Stomach smooth muscle (tissue), 2 donors: ENCODE measurements at regions not wholly inside any gene's neighbourhood (a gene's known extent, or its start where the extent isn't known, plus 50 kb on each side); places are given as distances from the start of the nearest gene placed in this dataset.
"Not testable (repeated sequence)": the region's sequence is repeated elsewhere in the genome, so short reads cannot be mapped to it uniquely, and the experiment has no call there.

Source experiments
- H3K27ac ChIP-seq: one replicate; pipeline ENCODE4 v1.7.0; 2013; ENCODE audit warnings: mild to moderate bottlenecking, low read length, inconsistent platforms
- H3K27me3 ChIP-seq, 2 donors: one replicate each; pipeline ENCODE4 v1.7.0; 2013; ENCODE audit warnings: low read length in 2 of 2; ENCODE audit not compliant: insufficient read depth in 2 of 2, control insufficient read depth in 1 of 2
- H3K36me3 ChIP-seq, 2 donors: one replicate each; pipeline ENCODE4 v1.7.0; 2013; ENCODE audit warnings: low read length in 2 of 2; ENCODE audit not compliant: control insufficient read depth in 2 of 2, insufficient read depth in 2 of 2
- H3K4me1 ChIP-seq: one replicate; pipeline ENCODE4 v1.7.0; 2013; ENCODE audit warnings: low read length; ENCODE audit not compliant: control insufficient read depth, insufficient read depth
- H3K4me3 ChIP-seq, 2 donors: one replicate each; pipeline ENCODE4 v1.7.0; 2013; ENCODE audit warnings: low read length in 2 of 2
- H3K9ac ChIP-seq, 2 donors: one replicate each; pipeline ENCODE4 v1.7.0; 2013; ENCODE audit warnings: low read length in 2 of 2, mild to moderate bottlenecking in 1 of 2
- H3K9me3 ChIP-seq, 2 donors: one replicate each; pipeline ENCODE4 v1.7.0; 2013; ENCODE audit warnings: low read length in 2 of 2; ENCODE audit not compliant: control insufficient read depth in 2 of 2
- donor health status: healthy.
- donor health status: Pancreatic carcinoma.

DNA sequence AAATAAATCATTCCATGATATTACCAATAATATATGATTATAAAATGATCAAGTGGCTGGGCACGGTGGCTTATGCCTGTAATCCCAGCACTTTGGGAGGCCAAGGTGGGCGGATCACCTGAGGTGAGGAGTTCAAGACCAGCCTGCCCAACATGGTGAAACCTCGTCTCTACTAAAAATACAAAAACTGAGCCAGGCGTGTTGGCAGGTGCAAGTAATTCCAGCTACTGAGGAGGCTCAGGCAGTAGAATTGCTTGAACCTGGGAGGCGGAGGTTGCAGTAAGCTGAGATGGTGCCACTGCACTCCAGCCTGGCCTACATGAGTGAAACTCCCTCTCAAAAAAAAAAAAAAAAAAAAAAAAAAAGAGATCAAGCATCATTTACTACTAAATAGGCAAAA, 371.1 kb upstream of the ADAMTS5 start:
- H3K4me3 ChIP-seq, H3K9ac ChIP-seq, H3K4me1 ChIP-seq, H3K9me3 ChIP-seq, H3K27ac ChIP-seq, H3K36me3 ChIP-seq, H3K27me3 ChIP-seq: not testable (repeated sequence)

DNA sequence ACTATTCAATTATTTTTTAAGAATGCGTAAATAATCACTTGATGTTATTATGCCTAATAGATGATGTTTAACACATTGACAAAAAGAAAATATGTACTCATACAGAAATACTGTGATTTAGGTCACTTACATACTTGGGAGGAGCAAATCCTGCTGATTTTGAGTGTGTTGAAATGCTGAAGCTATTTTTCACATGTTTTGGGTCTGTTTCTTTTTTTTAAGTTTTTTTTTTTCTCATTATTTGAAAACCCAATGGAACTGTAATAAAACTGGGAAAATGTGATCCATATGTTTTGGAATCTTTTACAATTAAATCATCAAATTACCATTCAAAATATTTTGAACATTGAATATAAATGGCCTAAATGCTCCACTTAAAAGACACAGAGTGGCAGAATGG, 366.2 kb upstream of the ADAMTS5 start:
- Histone ChIP-seq H3K36me3 (no peaks in the 10 kb centered on the region), H3K9me3 (peaks cover 0 to 3% of the 10 kb centered on the region in 2 donors), H3K27ac (no peak overlapping the region)

DNA sequence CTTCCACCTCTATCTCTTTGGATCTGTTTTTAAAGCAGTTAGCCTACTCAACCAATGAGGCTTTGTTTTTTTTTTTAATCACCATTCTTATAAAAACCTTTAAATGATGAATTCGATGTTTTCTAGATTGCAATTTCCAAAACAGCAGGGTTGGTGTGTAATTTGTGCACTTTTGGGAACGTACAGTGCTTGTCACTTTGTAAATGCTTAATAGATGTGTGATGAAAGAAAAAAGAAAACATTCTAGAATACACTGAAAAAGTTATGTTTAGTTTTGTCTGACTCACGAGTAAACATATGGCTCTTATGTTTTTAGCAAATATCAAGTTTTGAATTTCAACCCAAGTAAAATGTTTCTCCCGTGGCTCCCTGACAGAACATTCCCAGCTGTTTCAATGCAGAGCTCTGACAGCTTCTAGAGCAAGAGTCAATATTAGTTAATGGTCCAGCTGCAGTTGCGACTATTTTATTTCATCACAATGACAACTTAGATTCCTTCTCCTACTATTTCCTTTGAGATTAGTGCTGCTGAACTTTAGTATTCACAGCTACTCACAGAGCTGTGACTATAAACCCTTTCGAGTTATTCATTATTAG, 362.5 kb upstream of the ADAMTS5 start:
- Histone ChIP-seq H3K9ac (no peak overlapping the region), H3K9me3 (peaks cover 0 to 1% of the 10 kb centered on the region in 2 donors), H3K36me3 (no peaks in the 10 kb centered on the region), H3K4me3 (no peak overlapping the region), H3K27me3 (no peaks in the 10 kb centered on the region), H3K27ac (no peak overlapping the region), H3K4me1 (no peaks in the 10 kb centered on the region)

More for the DNA sequence above, 366.2 kb upstream of the ADAMTS5 start:
- H3K4me1 ChIP-seq, result no peaks in the 10 kb centered on the region
- H3K4me3 ChIP-seq, result no peak overlapping the region
- H3K9ac ChIP-seq, result no peak overlapping the region
- no peaks in the 10 kb centered on the region for H3K27me3 ChIP-seq

DNA sequence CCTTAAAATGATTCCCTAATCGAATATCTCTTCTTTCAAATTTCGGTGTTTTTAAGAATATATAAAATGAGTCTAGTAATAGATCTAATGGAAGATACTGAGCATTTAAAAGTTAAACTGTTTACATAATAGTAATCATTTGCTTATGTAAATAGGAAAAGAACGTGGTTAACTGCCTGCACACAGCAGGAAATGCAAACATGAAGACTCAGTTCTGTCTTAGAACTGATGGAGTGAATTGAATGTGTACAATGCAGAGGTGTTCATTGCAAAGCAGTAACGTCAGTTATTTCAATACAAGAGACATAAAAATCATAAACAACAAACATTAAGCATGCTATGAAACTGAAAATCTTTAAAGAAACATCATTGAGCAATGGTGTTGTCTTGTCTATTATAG, 359.4 kb upstream of the ADAMTS5 start:
- Histone ChIP-seq H3K36me3 (no peaks in the 10 kb centered on the region), H3K27me3 (no peaks in the 10 kb centered on the region), H3K27ac (no peak overlapping the region), H3K4me1 (no peaks in the 10 kb centered on the region), H3K4me3 (no peak overlapping the region), H3K9ac (no peak overlapping the region), H3K9me3 (no peaks in the 10 kb centered on the region)

DNA sequence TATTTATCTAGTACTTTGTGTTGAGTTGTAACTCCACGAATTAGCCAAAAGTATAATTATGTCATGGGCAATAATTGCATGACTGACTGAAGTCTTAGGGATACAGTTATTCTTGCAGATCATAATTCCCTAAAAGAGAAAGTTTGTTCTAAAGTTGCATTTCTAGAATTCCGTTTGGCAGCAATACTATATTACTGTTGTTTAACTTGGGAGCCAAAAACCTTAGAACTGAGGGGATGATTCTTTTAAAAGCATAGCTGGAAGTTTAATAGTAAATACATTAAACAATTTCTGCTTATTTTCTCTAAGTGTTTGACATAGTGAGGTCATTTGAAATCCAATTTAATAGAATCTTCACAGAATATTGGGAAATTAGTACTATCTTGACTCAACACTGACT, 356.4 kb upstream of the ADAMTS5 start:
- H3K4me3 ChIP-seq, result no peak overlapping the region
- no peaks in the 10 kb centered on the region for H3K4me1 ChIP-seq
- H3K9me3 ChIP-seq, result no peaks in the 10 kb centered on the region
- no peaks in the 10 kb centered on the region for H3K36me3 ChIP-seq
- H3K27me3 ChIP-seq, result no peaks in the 10 kb centered on the region
- H3K9ac ChIP-seq, result no peak overlapping the region
- no peak overlapping the region for H3K27ac ChIP-seq

DNA sequence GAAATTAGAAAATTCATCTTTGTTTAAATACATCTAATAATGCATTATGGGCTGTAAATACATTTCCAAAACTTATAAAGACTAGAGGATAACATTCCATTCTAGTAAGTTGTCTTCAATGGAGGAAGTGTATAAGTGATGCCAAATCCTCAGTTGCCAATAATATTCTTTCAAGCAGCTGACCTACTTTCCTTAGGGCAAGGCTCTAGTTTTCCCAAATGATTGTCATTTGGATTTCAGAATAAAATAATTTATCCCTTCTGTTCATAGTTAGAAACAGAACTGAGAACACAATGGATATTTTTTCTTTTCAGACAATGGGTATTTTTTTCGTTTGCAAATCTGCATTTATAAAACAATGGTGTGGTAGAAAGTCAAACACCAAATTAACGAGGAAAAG, 354.9 kb upstream of the ADAMTS5 start:
- H3K27ac ChIP-seq, result no peak overlapping the region

DNA sequence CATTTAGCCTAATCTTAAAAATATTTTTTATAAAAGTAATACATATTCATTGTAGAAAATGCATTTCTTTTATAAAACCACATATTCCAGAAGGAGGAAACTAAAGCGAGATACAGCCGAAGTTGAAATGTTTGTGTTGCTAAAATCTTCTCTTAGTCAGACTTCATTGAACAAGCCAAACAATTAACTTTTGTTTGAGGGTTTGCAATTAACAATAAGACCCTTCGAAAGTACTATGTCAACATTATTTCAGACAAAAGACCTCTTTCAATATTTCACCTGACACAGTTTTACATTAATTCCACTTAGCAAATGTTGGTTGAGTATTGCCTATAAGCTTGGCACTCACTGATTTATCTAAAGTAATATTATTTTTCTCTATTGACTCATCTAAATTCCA, 354.0 kb upstream of the ADAMTS5 start:
- no peaks in the 10 kb centered on the region for H3K27me3 ChIP-seq
- no peaks in the 10 kb centered on the region for H3K9me3 ChIP-seq
- no peaks in the 10 kb centered on the region for H3K36me3 ChIP-seq
- H3K9ac ChIP-seq, result no peak overlapping the region
- no peak overlapping the region for H3K4me3 ChIP-seq
- no peak overlapping the region for H3K27ac ChIP-seq
- H3K4me1 ChIP-seq, result no peaks in the 10 kb centered on the region

More for the DNA sequence above, 354.9 kb upstream of the ADAMTS5 start:
- Histone ChIP-seq H3K36me3 (no peaks in the 10 kb centered on the region), H3K4me3 (no peak overlapping the region), H3K9me3 (no peaks in the 10 kb centered on the region), H3K9ac (no peak overlapping the region), H3K27me3 (no peaks in the 10 kb centered on the region), H3K4me1 (no peaks in the 10 kb centered on the region)

DNA sequence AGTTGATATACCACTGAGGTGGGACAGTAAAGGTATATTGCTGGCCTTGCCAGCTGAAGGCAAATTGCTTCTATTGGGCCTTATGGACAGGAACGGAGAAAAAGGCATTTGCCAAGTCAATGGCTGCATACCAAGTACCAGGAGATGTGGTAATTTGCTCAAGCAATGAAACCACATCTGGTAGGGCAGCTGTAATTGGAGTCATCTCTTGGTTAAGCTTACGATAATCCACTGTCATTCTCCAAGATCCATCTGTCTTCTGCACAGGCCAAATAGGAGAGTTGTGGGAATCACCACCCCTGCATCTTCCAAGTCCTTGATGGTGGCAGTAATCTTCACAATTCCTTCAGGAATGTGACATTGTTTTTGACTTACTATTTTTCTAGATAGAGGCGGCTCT, 350.7 kb upstream of the ADAMTS5 start:
- H3K9me3 ChIP-seq, H3K4me1 ChIP-seq, H3K27ac ChIP-seq, H3K4me3 ChIP-seq, H3K9ac ChIP-seq, H3K27me3 ChIP-seq, H3K36me3 ChIP-seq: not testable (repeated sequence)

DNA sequence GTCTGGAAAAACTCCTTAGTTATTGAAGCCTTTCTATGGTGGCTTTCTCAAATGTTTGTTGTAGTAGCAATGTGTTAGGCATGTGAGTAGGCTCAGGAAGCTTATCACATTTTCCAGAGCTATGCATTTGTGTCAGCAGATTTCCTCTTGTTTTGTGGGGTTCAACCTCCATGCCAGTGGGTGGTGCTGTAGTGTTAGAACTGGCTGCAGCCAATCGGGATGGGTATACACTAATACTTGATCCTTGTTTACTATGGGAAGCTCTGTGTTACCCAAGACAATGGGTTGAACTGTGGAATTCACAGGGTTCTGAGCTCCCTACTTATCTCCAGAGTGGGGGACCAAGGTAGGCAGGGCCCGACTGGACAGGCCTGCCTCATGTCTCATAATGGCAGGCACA, 348.5 kb upstream of the ADAMTS5 start:
- H3K27ac ChIP-seq, result no peak overlapping the region
- H3K4me1 ChIP-seq, result no peaks in the 10 kb centered on the region
- H3K4me3 ChIP-seq, result no peak overlapping the region
- H3K27me3 ChIP-seq, result no peaks in the 10 kb centered on the region
- no peaks in the 10 kb centered on the region for H3K36me3 ChIP-seq
- no peaks in the 10 kb centered on the region for H3K9me3 ChIP-seq
- no peak overlapping the region for H3K9ac ChIP-seq

DNA sequence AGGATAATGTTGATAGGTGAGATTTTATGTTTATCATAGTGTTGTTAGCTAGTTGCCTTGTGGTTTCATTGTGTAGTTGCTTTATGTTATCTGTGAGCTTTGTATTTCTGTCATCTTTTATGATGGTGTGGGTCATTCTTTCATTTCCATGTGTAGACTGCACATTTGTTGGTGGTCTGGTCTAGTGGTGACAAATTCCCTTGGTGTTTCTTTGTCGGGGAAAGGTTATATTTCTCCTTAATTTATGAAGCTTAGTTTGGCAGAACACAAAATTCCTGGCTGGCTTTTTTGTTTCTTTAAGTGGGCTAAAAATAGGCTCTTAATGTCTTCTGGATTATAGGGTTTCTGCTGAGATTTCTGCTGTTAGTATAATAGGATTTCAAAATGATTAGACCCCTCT, 347.2 kb upstream of the ADAMTS5 start:
- Histone ChIP-seq H3K36me3 (no peaks in the 10 kb centered on the region), H3K4me1 (no peaks in the 10 kb centered on the region), H3K9ac (no peak overlapping the region), H3K4me3 (no peak overlapping the region), H3K27me3 (no peaks in the 10 kb centered on the region), H3K27ac (no peak overlapping the region), H3K9me3 (no peaks in the 10 kb centered on the region)

DNA sequence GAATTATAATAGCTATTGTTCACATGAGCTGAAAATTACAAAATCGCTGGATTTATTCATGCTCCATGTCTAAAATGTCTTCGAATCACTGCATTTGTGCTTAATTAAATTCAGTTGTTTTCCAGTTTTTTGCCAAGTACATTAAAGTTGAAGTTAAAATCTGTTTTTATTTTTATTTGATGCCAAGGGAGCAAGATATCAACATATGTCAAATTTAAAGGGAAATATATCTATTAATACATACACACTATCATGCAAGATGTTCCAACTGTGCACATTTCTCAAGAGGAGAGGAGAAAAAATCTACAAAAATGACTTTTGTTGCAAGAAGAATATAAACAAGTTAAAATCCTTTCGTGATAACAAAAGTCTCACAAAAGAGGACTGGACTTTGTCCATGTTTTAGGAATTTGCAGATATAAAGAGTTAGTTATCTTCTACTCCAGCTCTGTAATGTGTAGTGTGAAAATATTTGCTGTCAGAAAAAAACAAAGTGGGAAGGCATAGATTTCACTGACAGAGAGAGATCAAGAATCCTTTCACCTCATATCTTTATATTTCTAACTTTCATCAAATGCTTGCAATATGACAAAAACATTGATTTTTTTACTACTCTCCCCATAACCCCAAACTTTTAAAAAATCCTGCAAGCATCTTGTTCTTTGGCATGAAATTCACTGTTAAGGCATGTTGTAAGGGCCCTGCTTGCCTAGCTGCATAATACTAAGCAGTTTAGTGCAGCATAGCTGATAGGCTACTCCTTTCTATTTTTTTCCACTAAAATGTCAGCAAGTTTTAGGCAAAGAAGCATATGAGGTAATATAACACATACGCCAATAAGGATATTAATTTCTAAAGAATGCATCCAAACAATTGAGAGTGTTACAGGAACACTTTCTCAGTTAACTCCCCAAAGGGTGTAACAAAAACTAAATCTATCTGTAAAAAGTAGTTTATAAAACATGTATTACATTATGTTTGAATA, 340.2 kb upstream of the ADAMTS5 start:
- Histone ChIP-seq H3K4me3 (no peak overlapping the region), H3K27ac (no peak overlapping the region), H3K27me3 (no peaks in the 10 kb centered on the region), H3K4me1 (no peaks in the 10 kb centered on the region), H3K36me3 (no peaks in the 10 kb centered on the region), H3K9me3 (no peaks in the 10 kb centered on the region), H3K9ac (no peak overlapping the region)
